HCT116 (cell line): ENCODE measurements at regions not wholly inside any gene's neighbourhood (a gene's known extent, or its start where the extent isn't known, plus 50 kb on each side); places are given as distances from the start of the nearest gene placed in this dataset.

Experiments used
- ATAC-seq: fragments of 200-7000 bp; cut with Tn5 transposase; 2 replicates; pipeline ENCODE4 v1.9.1; 2020; ENCODE audit warnings: mild to moderate bottlenecking, moderate library complexity
- BruUV-seq: library from RNA; stranded (reverse); fragments of 400-500 nt; replicated peaks from 2 replicates; lab custom pipeline; 2021; lab: Mats Ljungman, UMichigan
- CTCF ChIA-PET: fragments of 300-600 bp; sonication (Branson Sonifier 250); formaldehyde crosslinking; loops from one replicate; lab custom pipeline; 2021; ENCODE audit warnings: antibody characterized with exemption; lab: Charles Lee
- POLR2A ChIA-PET: fragments of 300-600, 350-600 bp; sonication (Branson Sonifier 250); formaldehyde crosslinking; loops from one replicate; lab custom pipeline; 2021; ENCODE audit warnings: antibody characterized with exemption; lab: Charles Lee
- RAD21 ChIA-PET, 2 experiments: fragments of 300-600 bp; sonication (Branson Sonifier 250); formaldehyde crosslinking; loops; one replicate each; lab custom pipeline; 2023; ENCODE audit warnings: low total read pairs in 2 of 2; ENCODE audit not compliant: uncharacterized antibody in 2 of 2, unreplicated experiment in 2 of 2, low non-redundant PET in 1 of 2; lab: Charles Lee
- DNase-seq: peaks from one replicate; pipeline ENCODE4 v3.0.0-alpha.2; 2010; ENCODE audit warnings: low read depth, low spot score
- H2AFZ ChIP-seq: fragments of 200-600 bp; shearing (Covaris generic), sonication (generic); 2 replicates; pipeline ENCODE4 v1.6.1; 2017; ENCODE audit warnings: low read depth, mixed run types, mixed read lengths, antibody characterized with exemption, low read length; ENCODE audit not compliant: poor library complexity, severe bottlenecking
- H3K27ac ChIP-seq: 2 replicates; pipeline ENCODE4 v1.5.1; 2012; ENCODE audit warnings: low read depth, low read length
- H3K27me3 ChIP-seq: fragments of 200-600 bp; sonication (generic); 2 replicates; pipeline ENCODE4 v1.6.1; 2016; ENCODE audit warnings: mixed run types, low read length, mixed read lengths; ENCODE audit not compliant: insufficient read depth
- H3K36me3 ChIP-seq, 2 experiments: fragments of 200-500 bp in 1 of 2; fragments of 200-600 bp in 1 of 2; sonication (Bioruptor generic) in 1 of 2; sonication (generic) in 1 of 2; 2 replicates each; pipeline versions ENCODE4 v1.5.1 to v1.6.1; 2014 to 2016; ENCODE audit warnings: low read length in 2 of 2, inconsistent platforms in 1 of 2, mixed read lengths in 1 of 2, mixed run types in 1 of 2; ENCODE audit not compliant: insufficient read depth in 2 of 2, control insufficient read depth in 1 of 2
- H3K4me1 ChIP-seq, 2 experiments: fragments of 200-600 bp in 1 of 2; sonication (generic) in 1 of 2; 2 replicates each; pipeline versions ENCODE4 v1.5.1 to v1.6.1; 2012 to 2017; ENCODE audit warnings: low read length in 2 of 2, inconsistent platforms in 1 of 2, mild to moderate bottlenecking in 1 of 2, mixed read lengths in 1 of 2, mixed run types in 1 of 2, moderate library complexity in 1 of 2; ENCODE audit not compliant: insufficient read depth in 2 of 2, control insufficient read depth in 1 of 2
- H3K4me2 ChIP-seq: fragments of 200-600 bp; sonication (generic); 2 replicates; pipeline ENCODE4 v1.6.1; 2017; ENCODE audit warnings: mixed run types, low read length, mixed read lengths
- H3K4me3 ChIP-seq, 2 experiments: fragments of 200-600 bp in 1 of 2; sonication (generic) in 1 of 2; replicated peaks in 1 of 2; 2 replicates each; pipeline ENCODE4 v1.5.1; 2011 to 2016; ENCODE audit warnings: low read length in 2 of 2, control low read depth in 1 of 2, low read depth in 1 of 2, mild to moderate bottlenecking in 1 of 2, mixed read lengths in 1 of 2, mixed run types in 1 of 2
- H3K79me2 ChIP-seq: fragments of 200-600 bp; sonication (generic); 2 replicates; pipeline ENCODE4 v1.6.1; 2017; ENCODE audit warnings: mild to moderate bottlenecking, mixed run types, low read length, moderate library complexity, mixed read lengths; ENCODE audit not compliant: insufficient read depth
- H3K9ac ChIP-seq: fragments of 200-600 bp; sonication (generic); 2 replicates; pipeline ENCODE4 v1.6.1; 2016; ENCODE audit warnings: low read length, mixed read lengths
- H3K9me2 ChIP-seq: fragments of 200-600 bp; sonication (generic), shearing (Covaris generic); 2 replicates; pipeline ENCODE4 v1.6.1; 2017; ENCODE audit warnings: mixed run types, mild to moderate bottlenecking, moderate library complexity; ENCODE audit not compliant: insufficient read depth
- H3K9me3 ChIP-seq, 2 experiments: fragments of 200-500 bp in 1 of 2; fragments of 200-600 bp in 1 of 2; sonication (Bioruptor generic) in 1 of 2; sonication (generic) in 1 of 2; 2 replicates each; pipeline ENCODE4 v1.6.1; 2014 to 2017; ENCODE audit warnings: low read length in 2 of 2, mixed read lengths in 2 of 2, inconsistent platforms in 1 of 2, low read depth in 1 of 2, mild to moderate bottlenecking in 1 of 2, mixed run types in 1 of 2, moderate library complexity in 1 of 2; ENCODE audit not compliant: control insufficient read depth in 1 of 2, insufficient read depth in 1 of 2
- H4K20me1 ChIP-seq: fragments of 200-600 bp; sonication (generic), shearing (Covaris generic); 2 replicates; pipeline ENCODE4 v1.6.1; 2017; ENCODE audit warnings: mixed run types, mild to moderate bottlenecking, moderate library complexity; ENCODE audit not compliant: insufficient read depth
- ATF3 ChIP-seq: IDR thresholded peaks from 2 replicates; pipeline ENCODE4 v1.6.1; 2012
- CBX3 ChIP-seq: IDR thresholded peaks from 2 replicates; pipeline ENCODE4 v1.6.1; 2012; ENCODE audit warnings: low read depth
- CTCF ChIP-seq, 3 experiments: fragments of 200-600 bp in 1 of 3; sonication (generic) in 1 of 3; IDR thresholded peaks in 2 of 3; conservative IDR thresholded peaks in 1 of 3; 2 replicates each; pipeline ENCODE4 v1.5.1; 2012 to 2017; ENCODE audit warnings: low read depth in 2 of 3, low read length in 2 of 3, antibody characterized with exemption in 1 of 3, borderline replicate concordance in 1 of 3, control low read depth in 1 of 3, mild to moderate bottlenecking in 1 of 3, mixed read lengths in 1 of 3, mixed run types in 1 of 3, moderate library complexity in 1 of 3; ENCODE audit not compliant: insufficient read depth in 1 of 3
- ELF1 ChIP-seq: IDR thresholded peaks from 2 replicates; pipeline ENCODE4 v1.6.1; 2012; ENCODE audit warnings: low read depth, borderline replicate concordance
- EZH2 ChIP-seq: fragments of 200-600 bp; sonication (generic); IDR thresholded peaks from 2 replicates; pipeline ENCODE4 v1.6.1; 2017; ENCODE audit warnings: antibody characterized with exemption, mixed run types
- JUND ChIP-seq: IDR thresholded peaks from 2 replicates; pipeline ENCODE4 v1.6.1; 2012
- POLR2A ChIP-seq: IDR thresholded peaks from 2 replicates; pipeline ENCODE4 v1.7.0; 2011; ENCODE audit warnings: borderline replicate concordance; ENCODE audit not compliant: insufficient read depth, insufficient read length; ENCODE audit errors: extremely low read depth
- POLR2AphosphoS5 ChIP-seq: IDR thresholded peaks from 2 replicates; pipeline ENCODE4 v1.6.1; 2011; ENCODE audit warnings: mild to moderate bottlenecking, low read depth, low read length, moderate library complexity
- RAD21 ChIP-seq: IDR thresholded peaks from 2 replicates; pipeline ENCODE4 v1.6.1; 2012; ENCODE audit warnings: low read depth, mild to moderate bottlenecking
- SIN3A ChIP-seq: IDR thresholded peaks from 2 replicates; pipeline ENCODE4 v1.6.1; 2012; ENCODE audit warnings: low read depth
- SP1 ChIP-seq: IDR thresholded peaks from 2 replicates; pipeline ENCODE4 v1.6.1; 2012; ENCODE audit warnings: low read depth
- SRF ChIP-seq: IDR thresholded peaks from 2 replicates; pipeline ENCODE4 v1.6.1; 2012; ENCODE audit warnings: low read depth
- TCF7L2 ChIP-seq: IDR thresholded peaks from 2 replicates; pipeline ENCODE4 v1.7.0; 2011; ENCODE audit warnings: borderline replicate concordance, inconsistent platforms; ENCODE audit not compliant: insufficient read depth, insufficient read length; ENCODE audit errors: extremely low read depth
- YY1 ChIP-seq: IDR thresholded peaks from 2 replicates; pipeline ENCODE4 v1.6.1; 2011; ENCODE audit warnings: low read length, low read depth, moderate library complexity, mild to moderate bottlenecking; ENCODE audit not compliant: insufficient replicate concordance; ENCODE audit errors: extremely low read depth
- ZNF274 ChIP-seq: fragments of 200-500 bp; sonication (Bioruptor generic); IDR thresholded peaks from 2 replicates; pipeline ENCODE4 v1.6.1; 2014; ENCODE audit warnings: mild to moderate bottlenecking, low read depth, low read length, inconsistent platforms
- intact Hi-C: fragments of 100-400 bp; cut with micrococcal nuclease; formaldehyde crosslinking; loops from 2 replicates; pipeline ENCODE4 v1.10.0; 2022
- TF ChIP-seq, protein P1 (sequence below): IDR thresholded peaks from 2 replicates; pipeline ENCODE4 v1.6.1; 2012
- TF ChIP-seq, protein P2 (sequence below): IDR thresholded peaks from 2 replicates; pipeline ENCODE4 v1.6.1; 2012; ENCODE audit warnings: low read depth

- Histone ChIP-seq H3K4me1 (no peaks in the 10 kb centered on the region), H3K36me3 (no peaks in the 10 kb centered on the region), H3K9me2 (no peaks in the 10 kb centered on the region), H3K4me2 (no peak overlapping the region), H3K9ac (no peak overlapping the region), H3K9me3 (no peaks in the 10 kb centered on the region), H3K79me2 (no peaks in the 10 kb centered on the region), H3K27me3 (no peaks in the 10 kb centered on the region), H2AFZ (no peak overlapping the region), H3K4me3 (no peak overlapping the region), H4K20me1 (no peaks in the 10 kb centered on the region), H3K27ac (no peak overlapping the region)
- intact Hi-C loops = no loop called here
- RAD21 ChIA-PET = no interaction called here
- CTCF ChIA-PET = no interaction called here
- POLR2A ChIA-PET = no interaction called here
- no peak for TF ChIP-seq SRF
- TF ChIP-seq ATF3 = no peak
- TF ChIP-seq, protein P1, sequence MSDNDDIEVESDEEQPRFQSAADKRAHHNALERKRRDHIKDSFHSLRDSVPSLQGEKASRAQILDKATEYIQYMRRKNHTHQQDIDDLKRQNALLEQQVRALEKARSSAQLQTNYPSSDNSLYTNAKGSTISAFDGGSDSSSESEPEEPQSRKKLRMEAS = no peak
- no peak for TF ChIP-seq CBX3
- no peak for TF ChIP-seq EZH2
- TF ChIP-seq SP1 = no peak
- no peak for TF ChIP-seq JUND
- no peak for TF ChIP-seq CTCF (IDR thresholded peaks at IDR 0.05 in 2 of 3, conservative IDR thresholded peaks at IDR 0.05 in 1 of 3; ENCODE audit: borderline replicate concordance in 1 of 3, insufficient read depth in 1 of 3, low read depth in 2 of 3, low read length in 2 of 3)
- no peak for TF ChIP-seq POLR2A
- no peak for TF ChIP-seq RAD21
- TF ChIP-seq, protein P2, sequence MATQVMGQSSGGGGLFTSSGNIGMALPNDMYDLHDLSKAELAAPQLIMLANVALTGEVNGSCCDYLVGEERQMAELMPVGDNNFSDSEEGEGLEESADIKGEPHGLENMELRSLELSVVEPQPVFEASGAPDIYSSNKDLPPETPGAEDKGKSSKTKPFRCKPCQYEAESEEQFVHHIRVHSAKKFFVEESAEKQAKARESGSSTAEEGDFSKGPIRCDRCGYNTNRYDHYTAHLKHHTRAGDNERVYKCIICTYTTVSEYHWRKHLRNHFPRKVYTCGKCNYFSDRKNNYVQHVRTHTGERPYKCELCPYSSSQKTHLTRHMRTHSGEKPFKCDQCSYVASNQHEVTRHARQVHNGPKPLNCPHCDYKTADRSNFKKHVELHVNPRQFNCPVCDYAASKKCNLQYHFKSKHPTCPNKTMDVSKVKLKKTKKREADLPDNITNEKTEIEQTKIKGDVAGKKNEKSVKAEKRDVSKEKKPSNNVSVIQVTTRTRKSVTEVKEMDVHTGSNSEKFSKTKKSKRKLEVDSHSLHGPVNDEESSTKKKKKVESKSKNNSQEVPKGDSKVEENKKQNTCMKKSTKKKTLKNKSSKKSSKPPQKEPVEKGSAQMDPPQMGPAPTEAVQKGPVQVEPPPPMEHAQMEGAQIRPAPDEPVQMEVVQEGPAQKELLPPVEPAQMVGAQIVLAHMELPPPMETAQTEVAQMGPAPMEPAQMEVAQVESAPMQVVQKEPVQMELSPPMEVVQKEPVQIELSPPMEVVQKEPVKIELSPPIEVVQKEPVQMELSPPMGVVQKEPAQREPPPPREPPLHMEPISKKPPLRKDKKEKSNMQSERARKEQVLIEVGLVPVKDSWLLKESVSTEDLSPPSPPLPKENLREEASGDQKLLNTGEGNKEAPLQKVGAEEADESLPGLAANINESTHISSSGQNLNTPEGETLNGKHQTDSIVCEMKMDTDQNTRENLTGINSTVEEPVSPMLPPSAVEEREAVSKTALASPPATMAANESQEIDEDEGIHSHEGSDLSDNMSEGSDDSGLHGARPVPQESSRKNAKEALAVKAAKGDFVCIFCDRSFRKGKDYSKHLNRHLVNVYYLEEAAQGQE = no peak
- TF ChIP-seq ZNF274 = no peak
- no peak for TF ChIP-seq TCF7L2
- TF ChIP-seq YY1 = no peak
- no peak for TF ChIP-seq SIN3A
- no peak for TF ChIP-seq ELF1
- no peak for TF ChIP-seq POLR2AphosphoS5
- ATAC-seq = no peak
- DNase-seq = no peak
- no TSS peak for BruUV-seq
Observed at GRCh38 chr1:209109001-209109785, 474.3 kb upstream of the CAMK1G start.
